GM21786 (cell line): ENCODE measurements at regions not wholly inside any gene's neighbourhood (a gene's known extent, or its start where the extent isn't known, plus 50 kb on each side); places are given as distances from the start of the nearest gene placed in this dataset.

ENCODE experiments used
- ATAC-seq: cut with Tn5 transposase; IDR thresholded peaks from one replicate; pipeline ENCODE4 v1.9.1; 2021; ENCODE audit not compliant: unreplicated experiment

DNA sequence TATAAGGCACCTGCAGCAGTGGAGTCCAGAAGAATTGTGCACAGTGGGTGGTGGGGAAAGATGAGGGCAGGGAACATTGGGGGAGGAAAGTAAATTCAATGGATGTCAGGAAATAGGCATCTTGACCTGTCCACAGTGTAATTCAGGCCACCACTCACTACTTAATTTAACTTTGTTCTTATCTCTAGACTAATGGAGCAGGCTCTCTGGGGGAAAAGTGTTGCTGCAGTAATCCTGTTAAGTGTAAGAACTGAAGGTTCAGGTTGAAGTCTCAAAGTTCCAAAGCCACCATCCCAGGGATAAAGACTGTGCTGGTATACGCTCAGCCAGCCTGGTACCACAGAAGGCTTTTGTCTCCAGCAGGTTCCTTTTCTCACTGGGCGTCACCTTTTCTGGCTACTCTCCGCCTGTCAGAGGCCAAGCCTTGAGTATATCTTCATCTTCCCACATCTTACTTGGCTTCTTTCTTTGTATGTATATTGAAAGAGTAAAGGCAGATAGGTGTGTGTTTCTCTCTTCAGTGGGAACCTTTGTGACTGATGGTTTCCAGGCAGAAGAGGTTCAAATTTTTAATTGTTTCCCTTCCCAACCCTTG, 150.9 kb upstream of the DMRT1 start:
- no peak for ATAC-seq

DNA sequence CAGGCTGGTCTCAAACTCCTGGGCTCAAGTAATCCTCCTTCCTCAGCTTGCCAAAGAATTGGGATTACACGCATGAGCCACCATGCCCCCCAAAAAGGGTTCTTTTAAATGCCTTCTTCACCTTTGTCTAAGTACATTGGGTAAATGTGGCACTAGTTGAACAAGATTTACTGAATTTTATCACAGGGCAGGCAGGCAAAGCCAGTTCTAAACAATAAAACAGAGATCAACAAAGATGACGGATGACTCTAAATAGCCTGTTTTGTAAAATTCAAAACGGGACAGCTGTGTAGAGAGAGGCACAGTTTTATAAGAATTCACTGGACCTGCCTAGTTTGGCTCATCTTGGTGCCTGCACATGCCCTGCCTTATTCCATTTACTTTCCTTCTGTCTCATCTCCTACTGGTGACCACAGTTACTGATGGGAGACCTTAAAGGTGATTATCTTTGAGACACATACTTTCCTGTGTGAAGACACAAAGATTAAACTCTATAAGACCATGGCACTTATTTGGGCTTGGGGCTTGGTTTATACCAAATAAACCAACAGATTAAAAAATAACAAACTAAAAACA, 149.6 kb upstream of the DMRT1 start:
- no peak for ATAC-seq

DNA sequence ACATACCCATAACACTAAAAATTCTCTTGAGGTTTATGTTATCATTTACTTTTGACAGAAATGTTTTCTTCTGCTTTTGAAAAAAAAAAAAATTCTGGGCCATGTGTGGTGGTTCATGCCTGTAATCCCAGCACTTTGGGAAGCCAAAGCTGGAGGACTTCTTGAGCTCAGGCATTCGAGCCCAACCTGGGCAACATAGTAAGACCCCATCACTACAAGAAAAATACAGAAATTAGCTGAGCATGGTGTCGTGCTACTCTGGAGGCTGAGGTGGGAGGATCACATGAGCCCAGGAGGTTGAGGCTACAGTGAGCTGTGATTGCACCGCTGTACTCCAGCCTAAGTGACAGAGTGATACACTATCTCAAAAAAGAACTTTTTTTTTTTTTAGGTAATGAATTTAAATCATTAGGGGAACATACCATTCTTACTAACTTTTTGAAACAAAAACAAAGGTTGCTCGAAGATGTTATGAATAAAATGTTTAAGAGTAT, 148.8 kb upstream of the DMRT1 start:
- ATAC-seq = no peak

DNA sequence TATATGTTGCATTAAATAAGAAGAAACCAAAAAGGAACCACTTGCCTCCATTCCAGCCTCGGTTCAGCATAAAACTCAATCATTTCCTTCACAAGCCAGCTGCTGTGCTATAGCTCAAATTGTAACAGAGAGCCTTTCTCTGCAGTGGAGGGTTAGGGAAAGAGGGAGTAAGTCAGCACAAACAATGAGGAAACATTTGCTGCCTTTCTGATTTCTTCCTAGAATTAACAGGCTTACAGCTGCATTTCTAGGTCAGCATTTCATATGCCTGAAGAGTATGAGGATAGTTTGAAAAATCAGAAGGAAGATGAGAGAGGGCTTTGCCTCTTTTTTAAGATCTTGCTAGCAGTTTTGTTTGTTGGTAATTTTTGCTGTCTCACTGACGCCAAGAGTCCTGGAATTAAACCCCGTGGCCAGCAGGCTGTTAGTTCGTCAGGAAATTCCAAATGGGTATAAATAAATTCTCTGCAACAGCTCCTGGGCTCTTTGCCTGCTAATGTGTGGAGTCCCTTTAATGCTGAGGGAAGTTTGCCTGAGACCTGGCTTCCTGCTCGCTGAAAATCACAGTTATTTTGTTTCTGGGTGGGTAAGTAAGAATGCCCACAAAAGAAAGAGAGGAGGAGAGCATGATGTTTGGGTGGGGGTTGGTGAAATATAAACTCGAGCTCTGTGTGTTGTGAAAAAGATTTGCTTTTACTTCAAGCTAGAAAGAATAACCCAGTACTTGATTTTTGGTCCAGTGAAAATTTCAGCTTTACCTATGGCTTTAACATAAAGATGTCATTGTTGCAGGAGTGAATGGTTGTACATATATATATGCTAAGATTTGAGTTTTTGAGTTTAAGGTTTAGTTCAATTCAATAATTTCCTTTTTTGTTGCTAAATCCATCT, 148.1 kb upstream of the DMRT1 start:
- ATAC-seq = no peak

DNA sequence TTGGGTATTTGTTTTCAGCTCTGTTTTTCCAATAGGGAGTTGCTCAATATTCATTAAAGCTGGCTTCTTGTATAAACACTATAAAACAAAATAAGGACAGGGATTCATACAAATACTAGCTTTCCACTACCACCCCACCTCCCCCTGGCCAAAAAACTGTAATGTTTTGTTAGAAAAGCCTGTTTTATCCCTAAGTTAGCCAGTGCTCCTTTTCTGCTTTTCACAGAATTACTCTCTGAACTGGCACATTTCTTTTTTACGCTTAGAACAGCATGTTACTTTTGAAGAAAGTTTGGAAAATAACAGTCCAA, 147.4 kb upstream of the DMRT1 start:
- no peak for ATAC-seq

DNA sequence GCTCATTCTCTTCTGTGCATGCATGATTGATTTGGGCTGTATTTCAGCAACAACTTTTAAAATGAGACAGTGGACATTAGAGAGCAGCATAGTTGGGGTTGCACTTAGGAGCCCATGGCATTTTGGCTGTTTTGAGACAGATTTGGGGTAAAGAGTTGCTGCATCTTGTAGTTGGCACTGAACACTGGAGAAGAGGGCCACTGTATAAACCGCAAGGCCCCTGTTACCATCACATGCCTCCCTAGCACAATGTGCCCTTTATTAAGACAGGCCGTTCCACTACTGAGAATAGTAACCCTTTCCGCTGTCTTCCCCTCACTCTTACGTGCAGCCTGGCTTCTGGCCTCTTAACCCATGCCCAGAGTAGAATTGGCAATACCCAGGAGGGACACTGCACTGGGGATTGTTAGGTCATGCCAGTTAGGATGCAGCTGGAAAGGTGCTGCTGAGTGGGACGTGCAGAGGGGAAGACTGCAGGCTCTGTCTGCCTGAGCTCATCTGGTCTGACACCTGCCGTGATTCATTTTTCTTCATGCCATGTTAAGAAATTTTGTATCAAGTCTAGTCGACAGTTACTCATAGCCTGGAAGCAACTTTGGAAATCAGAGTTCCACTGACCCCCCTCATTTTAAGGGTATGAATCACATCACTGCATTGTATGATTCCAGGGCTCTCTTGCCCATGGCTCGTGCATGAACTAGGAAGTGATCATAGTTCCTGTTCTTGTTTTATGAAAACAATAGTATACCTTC, 146.9 kb upstream of the DMRT1 start:
- ATAC-seq = no peak

DNA sequence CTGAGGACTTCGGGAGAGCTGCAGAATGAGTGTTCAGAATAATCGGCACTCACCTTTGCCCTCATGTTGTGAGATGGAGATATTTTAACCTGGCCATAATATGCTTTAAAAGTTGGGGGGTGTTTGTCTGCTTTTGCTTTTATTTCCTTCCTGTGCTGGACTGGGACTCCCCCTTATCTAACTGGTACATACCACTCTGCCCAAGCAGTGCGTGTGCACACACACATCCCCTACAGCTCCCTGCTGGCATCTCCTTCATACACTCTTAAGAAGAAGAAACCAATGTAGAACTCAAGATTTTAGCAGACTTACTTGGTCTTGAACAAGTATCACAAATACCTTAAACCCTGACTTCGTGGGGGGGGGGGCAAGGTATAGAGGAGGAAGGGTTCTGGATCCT, 146.2 kb upstream of the DMRT1 start:
- no peak for ATAC-seq

DNA sequence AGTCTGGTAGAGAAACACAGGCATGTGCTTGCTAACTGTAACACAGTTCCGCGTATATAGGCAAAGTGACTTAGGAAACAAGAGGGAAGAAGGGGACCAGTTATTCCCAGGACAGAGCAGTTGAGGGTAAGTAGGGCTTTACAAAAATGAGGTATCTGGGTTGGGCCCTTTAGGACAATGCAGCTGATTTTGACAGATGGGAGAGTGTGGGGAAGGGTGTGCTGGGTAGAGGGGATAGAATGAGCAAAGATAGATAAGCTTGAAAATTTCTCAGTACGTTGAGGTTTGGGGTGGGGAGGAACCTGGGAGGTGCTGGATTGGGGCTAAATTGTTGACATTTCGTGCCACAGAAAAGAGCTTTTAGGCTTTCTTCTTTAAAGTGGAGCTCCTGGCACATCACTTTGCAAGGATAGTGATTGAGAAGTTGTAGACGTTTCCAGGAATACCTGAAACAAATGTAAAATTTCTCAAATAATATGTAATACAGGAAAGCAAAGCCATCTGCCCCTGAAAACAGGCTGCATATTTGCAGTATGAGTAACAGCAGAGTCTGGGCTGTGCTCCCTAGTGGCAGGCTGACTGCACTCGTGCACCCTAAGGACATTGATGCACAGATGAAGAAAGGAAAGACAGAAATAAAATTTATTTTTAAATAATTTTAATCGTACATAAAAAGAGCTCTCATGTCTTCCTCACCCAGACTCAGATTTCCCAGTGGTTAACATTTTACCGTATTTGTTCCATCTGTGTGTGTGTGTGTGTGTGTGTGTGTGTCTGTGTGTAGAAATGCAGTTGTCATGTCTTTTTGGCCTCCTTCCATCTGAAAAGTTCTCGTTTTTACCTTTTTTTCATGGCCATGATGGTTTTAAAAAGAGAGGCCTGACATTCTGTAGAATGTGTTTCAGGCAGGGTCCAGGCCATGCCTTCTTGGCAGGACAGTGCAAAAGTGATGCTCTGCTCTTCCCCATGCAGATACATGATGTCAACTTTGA, 144.9 kb upstream of the DMRT1 start:
- ATAC-seq = no peak

DNA sequence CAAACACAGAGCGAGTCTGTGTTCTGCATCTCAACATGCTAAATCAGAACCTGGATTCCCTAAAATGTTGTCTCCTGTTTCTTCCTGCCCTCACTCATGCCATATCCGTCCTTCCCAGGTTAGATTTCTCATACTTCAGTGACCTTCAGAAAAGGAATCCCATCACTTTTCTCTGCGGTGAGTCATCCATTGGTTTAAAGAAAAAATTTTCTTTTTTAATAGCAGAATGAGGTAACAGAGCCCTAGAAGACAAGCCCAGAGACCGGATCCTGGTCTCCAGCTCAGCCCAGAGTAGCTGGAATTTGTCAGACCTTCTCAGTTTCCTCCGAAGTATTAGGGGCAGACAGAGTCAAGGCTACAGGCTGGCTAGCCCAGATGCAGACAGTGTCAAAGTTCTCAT, 143.2 kb upstream of the DMRT1 start:
- ATAC-seq = no peak

DNA sequence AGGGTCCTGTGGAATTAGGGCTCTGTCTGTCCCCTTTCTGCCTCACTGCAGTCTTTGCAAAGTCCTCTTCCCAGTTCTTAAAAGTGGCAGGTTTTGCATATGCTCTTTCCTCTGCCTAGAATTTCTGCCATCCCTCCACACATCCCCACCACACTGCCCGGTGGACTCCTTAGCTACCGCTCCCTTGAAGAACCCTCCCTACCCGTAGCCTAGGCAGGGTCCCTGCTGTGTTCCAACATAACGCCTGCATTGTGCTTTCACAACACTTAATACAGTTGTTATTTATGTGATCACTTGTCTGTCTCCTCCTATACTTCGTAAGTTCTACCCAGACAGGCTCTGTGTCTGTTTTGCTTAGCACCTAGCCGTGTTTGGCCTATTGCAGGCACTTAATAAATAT, 142.5 kb upstream of the DMRT1 start:
- no peak for ATAC-seq

DNA sequence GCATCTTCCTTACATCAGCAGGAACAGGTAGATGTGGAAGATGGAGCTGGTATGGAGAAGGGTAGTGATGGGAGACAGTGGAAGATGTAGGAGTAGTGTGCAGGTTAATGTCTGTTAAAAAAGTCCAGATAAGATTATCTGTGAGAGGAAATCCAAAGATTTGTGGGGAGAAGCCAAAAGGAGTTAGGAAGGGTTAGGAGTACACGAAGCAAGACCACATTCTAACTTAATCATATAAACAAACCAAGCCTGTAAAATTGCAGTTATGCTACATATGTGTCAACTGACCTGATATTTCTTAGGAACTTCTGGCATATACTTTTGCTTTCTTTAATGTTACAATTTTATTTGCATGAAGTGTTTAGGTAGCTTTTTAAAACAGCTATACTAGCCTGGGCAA, 142.1 kb upstream of the DMRT1 start:
- ATAC-seq = no peak

DNA sequence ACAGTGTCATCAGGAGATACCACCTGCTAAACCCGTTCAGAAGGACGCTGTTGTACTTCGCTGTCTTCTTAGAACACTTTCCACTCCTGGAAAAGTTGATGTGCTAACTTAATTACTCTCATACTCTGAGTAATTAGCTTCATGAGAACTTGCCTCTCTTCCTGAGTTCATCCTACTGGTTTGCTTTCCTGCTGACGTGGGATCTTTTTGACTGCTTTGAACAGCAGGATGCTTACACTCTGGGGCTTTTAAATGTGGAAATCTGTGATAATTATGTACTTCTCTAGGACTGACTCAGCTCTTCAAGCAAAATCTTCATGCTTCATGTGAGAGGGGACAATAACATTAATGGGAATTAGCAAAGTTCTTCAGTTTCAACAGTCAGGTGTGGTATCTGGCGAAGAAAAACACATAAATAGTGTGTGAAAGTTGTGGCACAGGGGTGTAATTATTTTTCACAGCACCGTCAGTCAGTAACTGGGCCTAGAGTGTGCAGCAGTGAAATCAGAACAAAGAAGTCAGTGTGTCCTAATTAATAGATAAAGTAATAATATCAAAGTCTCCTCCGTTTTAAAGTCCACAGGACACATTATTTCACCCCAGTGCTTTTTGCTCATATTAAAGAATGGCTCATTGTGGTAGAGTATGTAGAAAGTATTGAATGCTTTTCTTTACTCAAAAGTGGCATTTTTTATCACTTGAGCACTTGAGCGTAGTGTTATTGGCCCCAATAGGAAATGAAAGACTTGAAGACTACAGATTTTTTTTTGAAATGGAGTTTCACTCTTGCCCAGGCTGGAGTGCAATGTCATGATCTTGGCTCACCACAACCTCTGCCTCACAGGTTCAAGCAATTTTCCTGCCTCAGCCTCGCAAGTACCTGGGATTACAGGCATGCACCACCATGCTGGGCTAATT, 140.9 kb upstream of the DMRT1 start:
- peak; percentile 64 for ATAC-seq

DNA sequence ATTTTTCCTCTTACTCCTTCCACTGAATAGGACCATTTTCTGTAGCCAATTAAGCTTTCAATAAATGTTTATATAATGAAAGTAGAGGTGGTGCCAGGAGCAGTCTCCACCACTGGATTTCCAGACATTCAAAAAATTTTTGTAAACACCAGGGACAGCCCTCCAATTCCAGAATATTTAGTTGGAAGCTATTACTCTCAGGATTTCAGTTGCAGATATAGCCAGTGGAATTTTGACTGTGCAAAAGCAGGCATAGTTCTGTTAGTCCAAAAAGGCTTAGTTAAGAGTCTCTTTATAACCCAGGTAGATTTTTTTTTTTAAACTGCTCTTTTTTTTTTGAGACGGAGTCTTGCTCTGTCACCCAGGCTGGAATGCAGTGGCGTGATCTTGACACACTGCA, 138.1 kb upstream of the DMRT1 start:
- no peak for ATAC-seq

DNA sequence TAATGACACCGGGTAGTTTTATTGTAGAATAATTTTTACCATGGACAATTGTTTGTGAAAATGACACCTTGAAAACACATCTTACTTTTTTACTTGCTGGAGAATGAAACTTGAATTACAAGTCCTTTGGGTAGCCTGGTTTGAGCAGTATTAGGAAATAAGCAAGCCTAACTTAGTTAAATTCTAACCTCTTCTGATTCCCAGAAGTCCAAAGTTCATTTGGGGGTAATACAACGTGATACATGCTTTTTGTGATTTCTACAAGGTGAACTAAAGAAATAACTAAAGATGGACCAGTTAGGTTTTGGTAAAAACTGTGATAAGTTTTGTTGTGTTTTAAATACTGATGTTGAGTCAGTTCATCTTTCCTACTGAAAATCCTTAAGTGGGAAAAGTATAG, 135.4 kb upstream of the DMRT1 start:
- no peak for ATAC-seq

DNA sequence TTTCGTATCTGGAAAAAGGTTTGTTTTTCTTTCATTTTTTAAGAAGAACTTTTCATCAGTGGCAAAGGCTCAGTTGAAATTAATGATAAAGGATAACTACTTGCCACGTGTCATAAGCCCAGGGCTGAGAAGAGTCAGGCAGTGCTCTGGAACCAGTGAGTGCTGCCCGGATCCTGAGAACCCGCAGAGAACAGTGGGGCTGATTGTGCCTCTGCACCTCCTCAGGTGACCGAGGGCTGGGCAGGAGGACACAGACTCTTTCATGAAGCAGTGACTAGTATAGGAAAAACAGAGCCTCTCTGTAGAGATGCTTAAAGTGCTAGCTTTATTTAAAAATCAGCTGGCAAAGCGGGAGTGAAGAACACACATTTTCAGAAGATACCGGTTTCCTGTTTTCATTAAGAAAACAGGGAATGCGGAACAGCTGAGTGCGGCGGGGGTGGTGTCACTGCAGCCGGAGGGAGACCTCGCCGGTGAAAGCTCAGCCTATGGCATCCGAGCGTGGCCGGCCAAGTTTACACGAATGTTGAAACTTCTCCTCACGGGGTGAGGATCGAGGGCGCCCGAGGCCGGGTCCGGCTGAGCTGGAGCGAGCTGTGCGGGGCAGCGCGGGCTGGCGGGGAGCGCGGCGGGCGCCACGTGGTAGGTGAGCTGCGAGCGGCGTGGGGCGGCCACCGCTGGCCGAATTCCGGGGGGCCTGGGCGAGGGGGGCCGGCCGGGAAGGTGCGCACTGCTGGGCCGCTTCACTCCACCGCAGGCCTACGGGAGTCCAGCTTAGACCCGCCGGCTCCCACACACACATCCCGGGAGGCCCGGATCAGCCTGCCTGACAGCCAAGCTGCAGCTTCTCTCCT, 134.7 kb upstream of the DMRT1 start:
- ATAC-seq = peak; percentile 70

DNA sequence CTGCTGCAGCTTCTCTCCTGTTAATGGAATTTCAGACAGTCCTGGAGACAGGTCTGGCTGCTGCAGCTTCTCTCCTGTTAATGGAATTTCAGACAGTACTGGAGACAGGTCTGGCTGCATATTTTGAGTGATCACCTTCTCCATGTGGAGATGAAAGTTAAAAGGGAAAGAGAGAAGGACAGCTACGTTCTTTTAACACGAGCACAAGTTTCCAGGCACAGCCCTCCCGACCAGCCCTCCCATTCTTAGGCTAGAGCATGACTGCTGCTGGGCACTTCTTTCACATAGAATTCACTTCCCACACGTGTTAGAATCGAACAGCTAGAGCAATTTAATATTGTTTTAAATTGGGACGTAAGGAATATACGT, 133.3 kb upstream of the DMRT1 start:
- no peak for ATAC-seq

DNA sequence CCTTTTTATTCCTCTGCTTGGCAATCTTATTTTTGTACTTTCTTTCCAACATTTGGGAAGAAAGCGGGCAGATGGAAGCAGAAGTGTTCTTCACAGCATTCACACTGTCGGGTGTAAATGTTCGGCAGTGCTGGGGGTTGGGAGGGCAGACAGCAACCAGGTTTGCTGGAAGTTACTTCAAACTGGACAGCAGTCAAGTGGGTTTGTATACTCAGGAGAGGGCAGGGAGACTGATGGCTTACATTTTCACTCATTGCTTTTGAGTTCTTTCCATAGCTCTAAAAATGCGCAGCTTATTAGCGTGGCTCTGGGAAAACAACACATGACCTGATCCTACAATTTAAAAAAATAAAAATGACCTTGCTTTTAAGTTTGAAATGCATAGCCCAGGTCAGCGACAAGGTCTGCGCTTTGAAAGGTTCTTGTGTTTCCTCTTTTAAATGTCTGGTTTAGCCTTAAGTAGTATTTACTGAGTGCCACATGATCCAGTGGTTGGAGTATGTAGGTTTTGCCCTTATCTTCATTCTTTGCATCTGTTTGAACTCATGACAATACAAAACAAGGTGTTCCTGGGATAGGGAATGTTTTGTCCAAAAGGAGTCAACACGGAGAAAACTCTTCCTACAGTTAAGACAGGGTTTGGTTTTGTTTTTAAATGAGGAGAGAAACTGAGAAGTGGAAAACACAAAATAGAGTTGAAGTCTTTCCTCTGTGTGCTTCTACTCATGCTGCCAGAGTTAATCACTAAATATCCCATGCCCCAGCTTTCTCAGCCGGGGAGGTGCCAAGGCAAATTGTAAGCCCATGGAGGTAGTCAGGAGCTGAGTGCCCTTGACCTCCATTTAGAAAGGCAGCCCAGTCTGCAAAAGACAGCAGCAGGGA, 132.7 kb upstream of the DMRT1 start:
- ATAC-seq = no peak
